ENCODE measurements at regions not wholly inside any gene's neighbourhood (a gene's known extent, or its start where the extent isn't known, plus 50 kb on each side); places are given as distances from the start of the nearest gene placed in this dataset.

- TF ChIP-seq CTCF (IDR thresholded peaks at IDR 0.05; ENCODE audit: low read length) (peak; percentile 62), EZH2 (optimal IDR thresholded peaks at IDR 0.05; ENCODE audit: low read depth, low read length) (no peak), EZH2phosphoT487 (IDR thresholded peaks at IDR 0.05; ENCODE audit: low read length) (no peak)
Measured at GRCh38 chr2:177332026-177332991, 60.3 kb upstream of the AGPS start.
